K562 (cell line): ENCODE measurements at regions not wholly inside any gene's neighbourhood (a gene's known extent, or its start where the extent isn't known, plus 50 kb on each side); places are given as distances from the start of the nearest gene placed in this dataset.

Experiments
- ATAC-seq: fragments of 200-7000 bp; cut with Tn5 transposase; 3 replicates; pipeline ENCODE4 v1.9.1; 2020; ENCODE audit warnings: moderate library complexity
- BruUV-seq: library from RNA; stranded (reverse); fragments of 400-500 nt; replicated peaks from 2 replicates; lab custom pipeline; 2021; lab: Mats Ljungman, UMichigan
- CTCF ChIA-PET: fragments of 300-600 bp; formaldehyde crosslinking; extraction: SDS; loops from one replicate; lab custom pipeline; 2021; ENCODE audit warnings: low intra/inter-chr PET ratio; lab: Yijun Ruan, JAX
- POLR2A ChIA-PET: fragments of 300-600, 350-650 bp; sonication (Branson Sonifier 250); formaldehyde crosslinking; extraction: SDS; loops from one replicate; lab custom pipeline; 2021; ENCODE audit warnings: antibody characterized with exemption, inconsistent platforms; lab: Yijun Ruan, JAX
- DNase-seq, 4 experiments: peaks; one replicate each; pipeline versions ENCODE4 v3.0.0 to v3.0.0-alpha.2; 2011 to 2018; ENCODE audit warnings: low spot score in 3 of 4, mixed read lengths in 3 of 4; ENCODE audit errors: extremely low read depth in 1 of 4
- FAIRE-seq: peaks from 2 replicates; lab custom pipeline; 2011; peaks lifted over from hg19 to GRCh38; lab: Jason Lieb, UNC
- H2AFZ ChIP-seq: 2 replicates; pipeline ENCODE4 v1.6.0; 2011; ENCODE audit warnings: low read depth, low read length, control low read depth, inconsistent platforms
- H3K27ac ChIP-seq: fragments of 200-600 bp; 3 replicates; pipeline ENCODE4 v1.8.0; 2011; ENCODE audit warnings: low read depth, mild to moderate bottlenecking, control low read depth, inconsistent platforms, low read length, moderate library complexity, mixed read lengths; ENCODE audit errors: extremely low read depth
- H3K27me3 ChIP-seq, 2 experiments: fragments of 300-600 bp in 1 of 2; 2 replicates in 1 of 2; 3 replicates in 1 of 2; pipeline versions ENCODE4 v1.6.0 to v1.8.0; 2011; ENCODE audit warnings: inconsistent platforms in 2 of 2, low read length in 2 of 2, mild to moderate bottlenecking in 1 of 2, mixed read lengths in 1 of 2, moderate library complexity in 1 of 2; ENCODE audit not compliant: control insufficient read depth in 2 of 2, insufficient read depth in 2 of 2
- H3K36me3 ChIP-seq: fragments of 300-600 bp; 3 replicates; pipeline ENCODE4 v1.8.0; 2011; ENCODE audit warnings: mild to moderate bottlenecking, low read length, inconsistent platforms; ENCODE audit not compliant: control insufficient read depth, insufficient read depth
- H3K4me1 ChIP-seq, 2 experiments: fragments of 200-600 bp in 1 of 2; replicated peaks in 1 of 2; 2 replicates in 1 of 2; 3 replicates in 1 of 2; pipeline versions ENCODE4 v1.5.1 to v1.8.0; 2011; ENCODE audit warnings: inconsistent platforms in 2 of 2, low read length in 2 of 2, mild to moderate bottlenecking in 1 of 2, mixed read lengths in 1 of 2, moderate library complexity in 1 of 2; ENCODE audit not compliant: control insufficient read depth in 2 of 2, insufficient read depth in 2 of 2
- H3K4me2 ChIP-seq: 2 replicates; pipeline ENCODE4 v1.6.1; 2011; ENCODE audit warnings: low read length, control low read depth, inconsistent platforms, mixed read lengths; ENCODE audit not compliant: insufficient read depth
- H3K4me3 ChIP-seq: fragments of 200-600 bp; sonication (generic), shearing (Covaris generic); 2 replicates; pipeline ENCODE4 v1.5.1; 2016; ENCODE audit warnings: control low read depth, inconsistent platforms
- H3K79me2 ChIP-seq: fragments of 200-600 bp; 3 replicates; pipeline ENCODE4 v1.8.0; 2011; ENCODE audit warnings: low read length, inconsistent platforms; ENCODE audit not compliant: control insufficient read depth, insufficient read depth
- H3K9ac ChIP-seq, 2 experiments: 2 replicates each; pipeline versions ENCODE4 v1.6.0 to v1.6.1; 2011; ENCODE audit warnings: low read depth in 2 of 2, low read length in 2 of 2, control low read depth in 1 of 2, inconsistent platforms in 1 of 2, mild to moderate bottlenecking in 1 of 2, mixed read lengths in 1 of 2; ENCODE audit not compliant: insufficient read depth in 1 of 2
- H3K9me1 ChIP-seq: one replicate; pipeline ENCODE4 v1.6.0; 2011; ENCODE audit warnings: inconsistent platforms, mild to moderate bottlenecking, low read length, moderate library complexity; ENCODE audit not compliant: control insufficient read depth, insufficient read depth
- H3K9me3 ChIP-seq: replicated peaks from 2 replicates; pipeline ENCODE4 v1.5.1; 2011; ENCODE audit warnings: low read depth, low read length, inconsistent platforms; ENCODE audit not compliant: control insufficient read depth, insufficient read depth
- H4K20me1 ChIP-seq: replicated peaks from 2 replicates; pipeline ENCODE4 v1.6.1; 2011; ENCODE audit warnings: low read length, inconsistent platforms, mixed read lengths; ENCODE audit not compliant: control insufficient read depth, insufficient read depth
- ARNT ChIP-seq, 2 experiments: fragments of 450-650 bp; IDR thresholded peaks; 2 replicates each; pipeline ENCODE4 v1.6.1; 2016; ENCODE audit warnings: mild to moderate bottlenecking in 1 of 2
- BACH1 ChIP-seq: fragments of 200-800 bp; sonication (Bioruptor generic); IDR thresholded peaks from 2 replicates; pipeline ENCODE4 v1.6.1; 2016; ENCODE audit warnings: missing genetic modification characterization, missing compliant biosample characterization
- DEAF1 ChIP-seq: fragments of 450-650 bp; formaldehyde crosslinking; IDR thresholded peaks from 2 replicates; pipeline ENCODE4 v1.4.0; 2020; ENCODE audit warnings: mild to moderate bottlenecking, moderate library complexity
- MAFG ChIP-seq: fragments of 450-650 bp; conservative IDR thresholded peaks from 2 replicates; pipeline ENCODE4 v1.6.1; 2016; ENCODE audit warnings: missing genetic modification characterization, missing compliant biosample characterization
- MAFK ChIP-seq: IDR thresholded peaks from 2 replicates; pipeline ENCODE4 v1.6.1; 2011; ENCODE audit warnings: low read length, improper control_type of control experiment
- MEF2A ChIP-seq: IDR thresholded peaks from 2 replicates; pipeline ENCODE4 v1.6.1; 2011; ENCODE audit warnings: low read depth, mild to moderate bottlenecking, low read length, moderate library complexity; ENCODE audit not compliant: control insufficient read depth
- MEF2D ChIP-seq: conservative IDR thresholded peaks from 2 replicates; pipeline ENCODE4 v1.6.1; 2016; ENCODE audit warnings: low read depth, missing genetic modification characterization, missing compliant biosample characterization
- RBM34 ChIP-seq: fragments of 200-400 bp; formaldehyde crosslinking; IDR thresholded peaks from 2 replicates; pipeline ENCODE4 v1.6.1; 2018; ENCODE audit warnings: low read length, borderline replicate concordance; ENCODE audit not compliant: insufficient read depth
- ZFP91 ChIP-seq: sonication (generic); formaldehyde crosslinking; IDR thresholded peaks from 2 replicates; pipeline ENCODE4 v1.8.0; 2022; ENCODE audit warnings: mild to moderate bottlenecking, missing genetic modification reagents
- ZNF217 ChIP-seq: sonication (generic); formaldehyde crosslinking; IDR thresholded peaks from 2 replicates; pipeline ENCODE4 v1.8.0; 2022; ENCODE audit warnings: mild to moderate bottlenecking, missing genetic modification reagents
- ZNF263 ChIP-seq: sonication (generic); formaldehyde crosslinking; IDR thresholded peaks from 2 replicates; pipeline ENCODE4 v1.8.0; 2022; ENCODE audit warnings: mild to moderate bottlenecking, missing genetic modification reagents, borderline replicate concordance
- ZNF277 ChIP-seq: fragments of 250-450 bp; sonication (Bioruptor Pico); IDR thresholded peaks from 2 replicates; pipeline ENCODE4 v1.8.0; 2022; ENCODE audit warnings: inconsistent platforms, mild to moderate bottlenecking, moderate library complexity, borderline replicate concordance
- ZNF586 ChIP-seq: fragments of 450-650 bp; formaldehyde crosslinking; conservative IDR thresholded peaks from 2 replicates; pipeline ENCODE4 v1.4.0; 2020; ENCODE audit warnings: mild to moderate bottlenecking, moderate library complexity
- WGBS: fragments of 100-300 bp; shearing (Covaris generic); methylation state at CpG from one replicate; pipeline ENCODE4 v1.1.6; 2016; ENCODE audit warnings: low coverage, mixed read lengths; ENCODE audit not compliant: insufficient coverage; ENCODE audit errors: missing lambda C conversion rate; 5-methylcytosine and 5-hydroxymethylcytosine counted together
- in situ Hi-C: fragments of 300-500 bp; cut with MboI; formaldehyde crosslinking; loops from 4 replicates; pipeline ENCODE4 v1.15.0; 2018; ENCODE audit warnings: inconsistent platforms, mixed read lengths
- intact Hi-C: fragments of 100-400 bp; cut with micrococcal nuclease; formaldehyde crosslinking; loops from 2 replicates; pipeline ENCODE4 v1.14.2; 2022

- TF ChIP-seq ZNF277 (CRISPR knock-in tag) (no peak), ARNT (IDR thresholded peaks at IDR 0.05) (no peak), ZFP91 (CRISPR knock-in tag) (no peak), ZNF586 (CRISPR knock-in tag) (no peak), BACH1 (tag) (no peak)
- TF ChIP-seq, all 486 proteins: peak for 0
These were observed 127.0 kb downstream of the AASDH start (continued) for GRCh38 chr4:56260320-56260719.

GRCh38 chr4:56259655-56260054 lies 127.6 kb downstream of the AASDH start:
- BruUV-seq, result no TSS peak
- in situ Hi-C loops, result no loop called here
- peaks cover 0 to 10% of the 10 kb centered on the region in 2 experiments; a peak in 1 of 5 replicates for H3K27me3 ChIP-seq

More at GRCh38 chr4:56259655-56260054, 127.6 kb downstream of the AASDH start:
- Histone ChIP-seq H3K9ac (no peak overlapping the region), H4K20me1 (no peaks in the 10 kb centered on the region), H3K79me2 (no peaks in the 10 kb centered on the region), H3K9me3 (no peaks in the 10 kb centered on the region), H3K36me3 (no peaks in the 10 kb centered on the region), H3K9me1 (no peaks in the 10 kb centered on the region), H3K4me3 (no peak overlapping the region), H3K4me2 (no peak overlapping the region), H3K4me1 (no peaks in the 10 kb centered on the region), H3K27ac (no peak overlapping the region), H2AFZ (no peak overlapping the region)
- ChIA-PET CTCF (no interaction called here), POLR2A (no interaction called here)
- FAIRE-seq (no peak), ATAC-seq (no peak), DNase-seq (no peak)
- intact Hi-C loops, result no loop called here
- TF ChIP-seq MEF2A, result no peak
- TF ChIP-seq MAFG, result no peak
- no peak for TF ChIP-seq RBM34
- no peak for TF ChIP-seq ZNF263
- no peak for TF ChIP-seq ZNF217
- no peak for TF ChIP-seq DEAF1
- no peak for TF ChIP-seq MAFK
- TF ChIP-seq MEF2D (tag), result no peak
- 6% methylated on average over 2 of the region's 2 CpGs for WGBS
